Upper lobe of left lung (tissue), 4 donors: ENCODE measurements at regions not wholly inside any gene's neighbourhood (a gene's known extent, or its start where the extent isn't known, plus 50 kb on each side); places are given as distances from the start of the nearest gene placed in this dataset.

Experiments
- CTCF ChIP-seq, 6 experiments: fragments of 450-650 bp in 4 of 6; fragments of 200-600 bp in 2 of 6; sonication (generic) in 2 of 6; IDR thresholded peaks; one replicate each; pipeline ENCODE4 v1.5.1; 2016 to 2019; ENCODE audit warnings: antibody characterized with exemption in 6 of 6
- POLR2A ChIP-seq, 4 donors: fragments of 450-650 bp; IDR thresholded peaks; one replicate each; pipeline ENCODE4 v1.5.1; 2016 to 2017; ENCODE audit warnings: antibody characterized with exemption in 4 of 4, mild to moderate bottlenecking in 2 of 4
- POLR2AphosphoS5 ChIP-seq, 2 donors: sonication (generic); formaldehyde crosslinking; IDR thresholded peaks; one replicate each; pipeline ENCODE4 v1.5.1; 2017; ENCODE audit warnings: antibody characterized with exemption in 2 of 2

- TF ChIP-seq POLR2A (IDR thresholded peaks at IDR 0.05), result no peak
- TF ChIP-seq CTCF (IDR thresholded peaks at IDR 0.05), result no peak
- TF ChIP-seq POLR2AphosphoS5 (IDR thresholded peaks at IDR 0.05), result no peak
These were observed 386.9 kb downstream of the PREX1 start for GRCh38 chr20:48440916-48441315.
